ENCODE measurements at regions not wholly inside any gene's neighbourhood (a gene's known extent, or its start where the extent isn't known, plus 50 kb on each side); places are given as distances from the start of the nearest gene placed in this dataset.

GRCh38 chr14:86013641-86014040, 483.7 kb downstream of the FLRT2 start:
- H3K27ac Mint-ChIP-seq, result no peak overlapping the region
- Histone ChIP-seq H3K36me3 (ENCODE audit: control insufficient read depth, insufficient read depth, low read length) (no peaks in the 10 kb centered on the region), H3K4me3 (ENCODE audit: low read length) (no peak overlapping the region), H3K27me3 (ENCODE audit: control insufficient read depth, insufficient read depth, low read length, poor library complexity, severe bottlenecking) (no peaks in the 10 kb centered on the region), H3K4me1 (ENCODE audit: control insufficient read depth, insufficient read depth, low read length) (no peaks in the 10 kb centered on the region), H3K27ac (ENCODE audit: low read depth, low read length) (no peak overlapping the region), H3K9ac (ENCODE audit: extremely low read depth, low read length, poor library complexity, severe bottlenecking) (no peak overlapping the region), H3K9me3 (ENCODE audit: control insufficient read depth, low read length) (no peaks in the 10 kb centered on the region)
- H3K36me3 Mint-ChIP-seq (ENCODE audit: low read depth), result no peaks in the 10 kb centered on the region
- WGBS, 2 experiments (ENCODE audit: insufficient coverage in 1 of 2, insufficient read length in 1 of 2), result 88% methylated on average over 3 of the region's 3 CpGs; no CpG with 5 or more reads in 1 of the 2 experiments
- H3K4me3 Mint-ChIP-seq, result no peak overlapping the region
- H3K27me3 Mint-ChIP-seq (ENCODE audit: insufficient read depth), result no peaks in the 10 kb centered on the region
- H3K4me1 Mint-ChIP-seq, result peaks cover 4% of the 10 kb centered on the region
- H3K9me3 Mint-ChIP-seq, result no peaks in the 10 kb centered on the region
- no peak for DNase-seq
- TF ChIP-seq CTCF (conservative IDR thresholded peaks at IDR 0.05), result no peak

GRCh38 chr14:86012461-86012860, 482.5 kb downstream of the FLRT2 start:
- no peaks in the 10 kb centered on the region for H3K36me3 Mint-ChIP-seq (ENCODE audit: low read depth)
- WGBS, 2 experiments (ENCODE audit: insufficient coverage in 1 of 2, insufficient read length in 1 of 2), result 50 to 79% methylated on average over 1 of the region's 1 CpG
- no peak for DNase-seq
- H3K27me3 Mint-ChIP-seq (ENCODE audit: insufficient read depth), result no peaks in the 10 kb centered on the region
- no peaks in the 10 kb centered on the region for H3K36me3 ChIP-seq (ENCODE audit: control insufficient read depth, insufficient read depth, low read length)
- no peak for TF ChIP-seq CTCF (conservative IDR thresholded peaks at IDR 0.05)
- no peak overlapping the region for H3K27ac ChIP-seq (ENCODE audit: low read depth, low read length)
- H3K4me1 Mint-ChIP-seq, result peaks cover 4% of the 10 kb centered on the region
- no peak overlapping the region for H3K27ac Mint-ChIP-seq
- no peak overlapping the region for H3K4me3 ChIP-seq (ENCODE audit: low read length)
- no peak overlapping the region for H3K9ac ChIP-seq (ENCODE audit: extremely low read depth, low read length, poor library complexity, severe bottlenecking)
- no peaks in the 10 kb centered on the region for H3K9me3 ChIP-seq (ENCODE audit: control insufficient read depth, low read length)
- H3K4me1 ChIP-seq (ENCODE audit: control insufficient read depth, insufficient read depth, low read length), result no peaks in the 10 kb centered on the region
- H3K4me3 Mint-ChIP-seq, result no peak overlapping the region
- H3K9me3 Mint-ChIP-seq, result no peaks in the 10 kb centered on the region
- H3K27me3 ChIP-seq (ENCODE audit: control insufficient read depth, insufficient read depth, low read length, poor library complexity, severe bottlenecking), result no peaks in the 10 kb centered on the region

GRCh38 chr14:86003998-86004397, 474.1 kb downstream of the FLRT2 start:
- no peak overlapping the region for H3K27ac Mint-ChIP-seq
- H3K36me3 ChIP-seq (ENCODE audit: control insufficient read depth, insufficient read depth, low read length), result no peaks in the 10 kb centered on the region
- no peaks in the 10 kb centered on the region for H3K9me3 ChIP-seq (ENCODE audit: control insufficient read depth, low read length)
- no peaks in the 10 kb centered on the region for H3K27me3 ChIP-seq (ENCODE audit: control insufficient read depth, insufficient read depth, low read length, poor library complexity, severe bottlenecking)
- no peak for TF ChIP-seq CTCF (conservative IDR thresholded peaks at IDR 0.05)
- WGBS, 2 experiments (ENCODE audit: insufficient coverage in 1 of 2, insufficient read length in 1 of 2), result 96 to 100% methylated on average over 1 to 3 of the region's 3 CpGs
- H3K4me1 ChIP-seq (ENCODE audit: control insufficient read depth, insufficient read depth, low read length), result no peaks in the 10 kb centered on the region
- H3K27me3 Mint-ChIP-seq (ENCODE audit: insufficient read depth), result no peaks in the 10 kb centered on the region
- no peaks in the 10 kb centered on the region for H3K9me3 Mint-ChIP-seq
- no peak for DNase-seq
- no peaks in the 10 kb centered on the region for H3K4me1 Mint-ChIP-seq
- no peak overlapping the region for H3K9ac ChIP-seq (ENCODE audit: extremely low read depth, low read length, poor library complexity, severe bottlenecking)
- no peak overlapping the region for H3K4me3 Mint-ChIP-seq
- H3K27ac ChIP-seq (ENCODE audit: low read depth, low read length), result no peak overlapping the region
- H3K36me3 Mint-ChIP-seq (ENCODE audit: low read depth), result no peaks in the 10 kb centered on the region
- no peak overlapping the region for H3K4me3 ChIP-seq (ENCODE audit: low read length)

All from endodermal cell (in vitro differentiated cells).